HG03571 (cell line): ENCODE measurements at regions not wholly inside any gene's neighbourhood (a gene's known extent, or its start where the extent isn't known, plus 50 kb on each side); places are given as distances from the start of the nearest gene placed in this dataset.
A peak's percentile ranks its signal among the peaks of the same experiment; 100 is the strongest.
"Not testable (repeated sequence)": the region's sequence is repeated elsewhere in the genome, so short reads cannot be mapped to it uniquely, and the experiment has no call there.

Experiments
- ATAC-seq: cut with Tn5 transposase; IDR thresholded peaks from one replicate; pipeline ENCODE4 v1.9.1; 2021; ENCODE audit not compliant: unreplicated experiment

- no peak for ATAC-seq
These were observed 244.5 kb upstream of the ANKRD30A start for GRCh38 chr10:36880898-36881297.

- ATAC-seq: peak; percentile 92
These were observed 252.6 kb upstream of the ANKRD30A start for GRCh38 chr10:36872702-36873393.

GRCh38 chr10:36840788-36841187, 284.6 kb upstream of the ANKRD30A start:
- ATAC-seq: no peak

- no peak for ATAC-seq
These were observed 288.0 kb upstream of the ANKRD30A start for GRCh38 chr10:36837416-36837815.

GRCh38 chr10:36819781-36820180, 305.6 kb upstream of the ANKRD30A start:
- no peak for ATAC-seq

GRCh38 chr10:36817898-36818297, 307.5 kb upstream of the ANKRD30A start:
- no peak for ATAC-seq

- no peak for ATAC-seq
These were observed 316.6 kb upstream of the ANKRD30A start for GRCh38 chr10:36808625-36809362.

- no peak for ATAC-seq
These were observed 322.2 kb upstream of the ANKRD30A start for GRCh38 chr10:36803229-36803628.

GRCh38 chr10:36802490-36803153, 322.8 kb upstream of the ANKRD30A start:
- ATAC-seq: no peak

- ATAC-seq: no peak
These were observed 323.7 kb upstream of the ANKRD30A start for GRCh38 chr10:36801660-36802059.

GRCh38 chr10:36794981-36795380, 330.4 kb upstream of the ANKRD30A start:
- no peak for ATAC-seq

GRCh38 chr10:36789974-36790373, 335.4 kb upstream of the ANKRD30A start:
- ATAC-seq: no peak

GRCh38 chr10:36788152-36788551, 337.2 kb upstream of the ANKRD30A start:
- no peak for ATAC-seq

- no peak for ATAC-seq
These were observed 342.0 kb upstream of the ANKRD30A start for GRCh38 chr10:36783400-36783799.

- ATAC-seq: no peak
These were observed 343.8 kb upstream of the ANKRD30A start for GRCh38 chr10:36781570-36781969.

- no peak for ATAC-seq
These were observed 345.2 kb upstream of the ANKRD30A start for GRCh38 chr10:36780158-36780557.

GRCh38 chr10:36779238-36779846, 346.1 kb upstream of the ANKRD30A start:
- ATAC-seq: no peak

GRCh38 chr10:36778651-36779050, 346.7 kb upstream of the ANKRD30A start:
- ATAC-seq: no peak

- ATAC-seq: no peak
These were observed 351.7 kb upstream of the ANKRD30A start for GRCh38 chr10:36773652-36774051.

- ATAC-seq: no peak
These were observed 353.7 kb upstream of the ANKRD30A start for GRCh38 chr10:36771725-36772124.

GRCh38 chr10:36769741-36770140, 355.7 kb upstream of the ANKRD30A start:
- not testable (repeated sequence) for ATAC-seq

- no peak for ATAC-seq
These were observed 358.5 kb upstream of the ANKRD30A start for GRCh38 chr10:36766940-36767339.
